Smooth muscle cell (in vitro differentiated cells): ENCODE measurements at regions not wholly inside any gene's neighbourhood (a gene's known extent, or its start where the extent isn't known, plus 50 kb on each side); places are given as distances from the start of the nearest gene placed in this dataset.

Experiments used
- DNase-seq: peaks from one replicate; lab custom pipeline; 2025; ENCODE audit not compliant: unreplicated experiment; lab: John Stamatoyannopoulos, UW
- H2AFZ ChIP-seq: fragments of 200-600 bp; sonication (generic); 2 replicates; pipeline ENCODE4 v1.6.0; 2016; ENCODE audit warnings: antibody characterized with exemption, low read depth, mild to moderate bottlenecking
- H3F3A ChIP-seq: fragments of 200-600 bp; sonication (generic); 2 replicates; pipeline ENCODE4 v1.6.0; 2017; ENCODE audit warnings: antibody characterized with exemption, low read depth
- H3K27ac ChIP-seq: fragments of 200-600 bp; sonication (generic); 2 replicates; pipeline ENCODE4 v1.5.1; 2016; ENCODE audit warnings: low read depth, mild to moderate bottlenecking
- H3K27me3 ChIP-seq: fragments of 200-600 bp; sonication (generic); 2 replicates; pipeline ENCODE4 v1.6.1; 2016; ENCODE audit warnings: low read depth, mild to moderate bottlenecking
- H3K36me3 ChIP-seq: fragments of 200-600 bp; sonication (generic); 2 replicates; pipeline ENCODE4 v1.5.1; 2016; ENCODE audit warnings: low read depth
- H3K4me1 ChIP-seq: fragments of 200-600 bp; sonication (generic); 2 replicates; pipeline ENCODE4 v1.5.1; 2016; ENCODE audit warnings: low read depth
- H3K4me2 ChIP-seq: fragments of 200-600 bp; sonication (generic); 2 replicates; pipeline ENCODE4 v1.6.0; 2016; ENCODE audit warnings: mild to moderate bottlenecking
- H3K4me3 ChIP-seq: fragments of 200-600 bp; sonication (generic); 2 replicates; pipeline ENCODE4 v1.5.1; 2016; ENCODE audit warnings: mild to moderate bottlenecking
- H3K79me2 ChIP-seq: fragments of 200-600 bp; sonication (generic); 2 replicates; pipeline ENCODE4 v1.6.0; 2016; ENCODE audit warnings: low read depth, mild to moderate bottlenecking
- H3K9ac ChIP-seq: fragments of 200-600 bp; sonication (generic); 2 replicates; pipeline ENCODE4 v1.6.0; 2016; ENCODE audit warnings: low read depth
- H3K9me3 ChIP-seq: fragments of 200-600 bp; sonication (generic); replicated peaks from 2 replicates; pipeline ENCODE4 v1.5.1; 2016; ENCODE audit warnings: low read depth
- H4K20me1 ChIP-seq: fragments of 200-600 bp; sonication (generic); 2 replicates; pipeline ENCODE4 v1.6.0; 2016; ENCODE audit warnings: low read depth
- CTCF ChIP-seq: fragments of 200-600 bp; sonication (generic); IDR thresholded peaks from 2 replicates; pipeline ENCODE4 v1.5.1; 2017; ENCODE audit warnings: borderline replicate concordance, mild to moderate bottlenecking, antibody characterized with exemption; ENCODE audit not compliant: insufficient read depth, poor library complexity, severe bottlenecking
- WGBS: methylation state at CpG from one replicate; pipeline ENCODE4 v1.1.7; 2016; ENCODE audit warnings: low lambda C conversion rate; 5-methylcytosine and 5-hydroxymethylcytosine counted together

DNA sequence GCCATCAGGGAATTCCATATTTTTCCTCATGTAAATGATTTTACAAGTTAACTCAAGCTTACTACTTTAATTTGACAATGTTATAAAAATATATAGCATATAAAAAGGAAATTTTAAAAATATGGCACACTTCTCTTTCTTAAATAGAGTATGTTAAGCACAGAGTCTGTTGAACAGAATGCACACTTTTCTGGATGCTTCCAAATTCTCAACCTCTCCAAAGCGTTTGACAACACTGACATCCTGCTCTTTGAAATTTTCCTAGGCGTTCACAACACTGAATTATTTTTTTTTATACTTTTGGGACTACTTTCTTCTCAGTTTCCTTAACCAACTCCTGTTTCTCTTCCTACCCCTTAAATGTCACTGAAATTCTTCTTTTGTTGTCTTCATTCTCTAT, 117.8 kb upstream of the PLXNA2 start:
- no peak overlapping the region for H3K9ac ChIP-seq
- no peaks in the 10 kb centered on the region for H4K20me1 ChIP-seq
- no peak for TF ChIP-seq CTCF
- H3K27ac ChIP-seq = no peak overlapping the region
- no peak overlapping the region for H3K4me3 ChIP-seq
- H3K4me1 ChIP-seq = peaks cover 1% of the 10 kb centered on the region
- H3K36me3 ChIP-seq = no peaks in the 10 kb centered on the region
- H3K27me3 ChIP-seq = no peaks in the 10 kb centered on the region
- 92% methylated on average over 2 of the region's 2 CpGs for WGBS
- no peaks in the 10 kb centered on the region for H3K9me3 ChIP-seq
- no peaks in the 10 kb centered on the region for H3F3A ChIP-seq
- no peak for DNase-seq
- H3K4me2 ChIP-seq = no peak overlapping the region
- H3K79me2 ChIP-seq = no peaks in the 10 kb centered on the region
- no peak overlapping the region for H2AFZ ChIP-seq

- H3K79me2 ChIP-seq = no peaks in the 10 kb centered on the region
- H3K9ac ChIP-seq = no peak overlapping the region
- no peaks in the 10 kb centered on the region for H4K20me1 ChIP-seq
- no peak overlapping the region for H2AFZ ChIP-seq
- H3K27me3 ChIP-seq = no peaks in the 10 kb centered on the region
- 80% methylated on average over 1 of the region's 1 CpG for WGBS
- H3K36me3 ChIP-seq = no peaks in the 10 kb centered on the region
- no peaks in the 10 kb centered on the region for H3K9me3 ChIP-seq
- H3K27ac ChIP-seq = no peak overlapping the region
- no peak overlapping the region for H3K4me3 ChIP-seq
- no peaks in the 10 kb centered on the region for H3F3A ChIP-seq
- no peak overlapping the region for H3K4me2 ChIP-seq
- H3K4me1 ChIP-seq = peaks cover 5% of the 10 kb centered on the region
- no peak for DNase-seq
- TF ChIP-seq CTCF = no peak
Measured at GRCh38 chr1:208366559-208366958, 122.4 kb upstream of the PLXNA2 start.

DNA sequence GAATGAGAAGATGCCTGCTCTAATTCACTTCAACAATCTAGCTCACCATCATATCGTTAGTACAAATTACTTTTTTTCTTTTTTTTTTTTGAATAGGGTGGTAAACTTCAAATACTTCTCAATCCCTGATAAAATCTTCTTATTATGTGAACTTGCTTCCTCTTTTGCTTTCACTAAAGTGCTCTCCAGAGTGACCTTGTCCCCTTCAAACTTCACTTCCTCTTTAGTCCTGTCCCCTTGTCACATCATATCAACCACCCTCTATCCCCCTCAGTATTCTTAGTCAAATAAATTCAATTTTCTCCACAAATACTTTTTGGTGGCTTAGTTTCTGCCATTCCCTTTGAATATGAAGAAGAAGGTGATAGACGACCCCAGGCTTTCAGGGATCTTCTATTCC, 124.9 kb upstream of the PLXNA2 start:
- Histone ChIP-seq H4K20me1 (no peaks in the 10 kb centered on the region), H3K9me3 (no peaks in the 10 kb centered on the region), H3K4me1 (peaks cover 5% of the 10 kb centered on the region), H3K4me3 (no peak overlapping the region), H3K79me2 (no peaks in the 10 kb centered on the region), H3K27me3 (no peaks in the 10 kb centered on the region), H2AFZ (no peak overlapping the region), H3K36me3 (no peaks in the 10 kb centered on the region), H3K9ac (no peak overlapping the region), H3K27ac (no peak overlapping the region), H3F3A (no peaks in the 10 kb centered on the region), H3K4me2 (no peak overlapping the region)
- TF ChIP-seq CTCF = no peak
- no peak for DNase-seq
- WGBS = 73% methylated on average over 2 of the region's 2 CpGs

GRCh38 chr1:208369658-208370057, 125.5 kb upstream of the PLXNA2 start:
- Histone ChIP-seq H3K9ac (no peak overlapping the region), H3K27ac (no peak overlapping the region), H2AFZ (no peak overlapping the region), H3F3A (no peaks in the 10 kb centered on the region), H3K79me2 (no peaks in the 10 kb centered on the region), H3K4me3 (no peak overlapping the region), H3K27me3 (no peaks in the 10 kb centered on the region), H3K36me3 (no peaks in the 10 kb centered on the region), H3K4me2 (no peak overlapping the region), H4K20me1 (no peaks in the 10 kb centered on the region), H3K9me3 (no peaks in the 10 kb centered on the region), H3K4me1 (peaks cover 5% of the 10 kb centered on the region)
- no peak for DNase-seq
- no peak for TF ChIP-seq CTCF
- 75% methylated on average over 2 of the region's 2 CpGs for WGBS
